H9 (cell line): ENCODE measurements at regions not wholly inside any gene's neighbourhood (a gene's known extent, or its start where the extent isn't known, plus 50 kb on each side); places are given as distances from the start of the nearest gene placed in this dataset.

Experiments
- DNase-seq: peaks from one replicate; pipeline ENCODE4 v3.0.0-alpha.2; 2017
- H2AFZ ChIP-seq: one replicate; pipeline ENCODE4 v1.6.1; 2013; ENCODE audit warnings: mild to moderate bottlenecking, low read length, control low read depth, moderate library complexity
- H2AK5ac ChIP-seq: 2 replicates; pipeline ENCODE4 v1.6.1; 2013; ENCODE audit warnings: low read length, control low read depth, mixed read lengths; ENCODE audit not compliant: insufficient read length
- H2BK120ac ChIP-seq: one replicate; pipeline ENCODE4 v1.6.1; 2013; ENCODE audit warnings: low read depth, mild to moderate bottlenecking, low read length, control low read depth, inconsistent platforms; ENCODE audit not compliant: poor library complexity, severe bottlenecking
- H2BK12ac ChIP-seq: 2 replicates; pipeline ENCODE4 v1.6.1; 2013; ENCODE audit warnings: low read length, control low read depth, mixed read lengths, low read depth; ENCODE audit not compliant: insufficient read length
- H2BK15ac ChIP-seq: 2 replicates; pipeline ENCODE4 v1.6.1; 2013; ENCODE audit warnings: low read depth, low read length, control low read depth
- H2BK20ac ChIP-seq: one replicate; pipeline ENCODE4 v1.6.1; 2013; ENCODE audit warnings: low read depth, mild to moderate bottlenecking, low read length, control low read depth, inconsistent platforms; ENCODE audit not compliant: poor library complexity, severe bottlenecking
- H2BK5ac ChIP-seq: 2 replicates; pipeline ENCODE4 v1.6.1; 2013; ENCODE audit warnings: low read length, control low read depth, mixed read lengths; ENCODE audit not compliant: insufficient read length
- H3K14ac ChIP-seq: 2 replicates; pipeline ENCODE4 v1.6.1; 2013; ENCODE audit warnings: low read length, control low read depth; ENCODE audit not compliant: insufficient read depth
- H3K18ac ChIP-seq: 2 replicates; pipeline ENCODE4 v1.6.1; 2013; ENCODE audit warnings: low read depth, mild to moderate bottlenecking, mixed read lengths, low read length, control low read depth; ENCODE audit not compliant: insufficient read length
- H3K23ac ChIP-seq: 2 replicates; pipeline ENCODE4 v1.6.1; 2013; ENCODE audit warnings: low read length, control low read depth, mixed read lengths, low read depth; ENCODE audit not compliant: insufficient read length
- H3K23me2 ChIP-seq: 2 replicates; pipeline ENCODE4 v1.6.1; 2013; ENCODE audit warnings: low read depth, mild to moderate bottlenecking, mixed read lengths, low read length, control low read depth; ENCODE audit not compliant: insufficient read length, poor library complexity, severe bottlenecking
- H3K27ac ChIP-seq: 2 replicates; pipeline ENCODE4 v1.5.1; 2013; ENCODE audit warnings: low read length, control low read depth, mixed read lengths, low read depth; ENCODE audit not compliant: insufficient read length
- H3K27me3 ChIP-seq: 2 replicates; pipeline ENCODE4 v1.6.1; 2013; ENCODE audit warnings: low read length, control low read depth, inconsistent platforms; ENCODE audit not compliant: insufficient read depth
- H3K4ac ChIP-seq: 2 replicates; pipeline ENCODE4 v1.6.1; 2013; ENCODE audit warnings: low read depth, mild to moderate bottlenecking, control low read depth, inconsistent platforms, low read length, moderate library complexity
- H3K4me1 ChIP-seq: 2 replicates; pipeline ENCODE4 v1.6.1; 2013; ENCODE audit warnings: low read length, control low read depth, inconsistent platforms; ENCODE audit not compliant: insufficient read depth
- H3K4me2 ChIP-seq: 2 replicates; pipeline ENCODE4 v1.6.1; 2013; ENCODE audit warnings: low read length, control low read depth, mixed read lengths; ENCODE audit not compliant: insufficient read length, insufficient read depth
- H3K56ac ChIP-seq: 2 replicates; pipeline ENCODE4 v1.6.1; 2013; ENCODE audit warnings: low read depth, mild to moderate bottlenecking, mixed read lengths, low read length, control low read depth; ENCODE audit not compliant: insufficient read length
- H3K79me1 ChIP-seq: 2 replicates; pipeline ENCODE4 v1.6.1; 2013; ENCODE audit warnings: low read depth, mild to moderate bottlenecking, moderate library complexity, low read length, control low read depth, inconsistent platforms; ENCODE audit not compliant: insufficient read depth, poor library complexity, severe bottlenecking
- H3K79me2 ChIP-seq: 2 replicates; pipeline ENCODE4 v1.6.1; 2013; ENCODE audit warnings: low read length, control low read depth, inconsistent platforms; ENCODE audit not compliant: insufficient read depth
- H3K9ac ChIP-seq: 2 replicates; pipeline ENCODE4 v1.6.1; 2013; ENCODE audit warnings: low read length, control low read depth, mixed read lengths; ENCODE audit not compliant: insufficient read length; ENCODE audit errors: extremely low read depth
- H3K9me3 ChIP-seq: one replicate; pipeline ENCODE4 v1.6.1; 2013; ENCODE audit warnings: low read depth, low read length, inconsistent platforms; ENCODE audit not compliant: control insufficient read depth
- H3T11ph ChIP-seq: one replicate; pipeline ENCODE4 v1.6.1; 2013; ENCODE audit warnings: mild to moderate bottlenecking, low read length, control low read depth, inconsistent platforms
- H4K20me1 ChIP-seq: one replicate; pipeline ENCODE4 v1.6.1; 2013; ENCODE audit not compliant: control insufficient read depth, insufficient read length, insufficient read depth
- H4K5ac ChIP-seq: 2 replicates; pipeline ENCODE4 v1.6.1; 2013; ENCODE audit warnings: low read depth, mild to moderate bottlenecking, mixed read lengths, low read length, control low read depth; ENCODE audit not compliant: insufficient read length
- H4K8ac ChIP-seq: replicated peaks from 2 replicates; pipeline ENCODE4 v1.6.1; 2013; ENCODE audit warnings: low read length, control low read depth, mixed read lengths, low read depth; ENCODE audit not compliant: insufficient read length
- H4K91ac ChIP-seq: 2 replicates; pipeline ENCODE4 v1.6.1; 2013; ENCODE audit warnings: low read depth, mild to moderate bottlenecking, moderate library complexity, mixed read lengths, low read length, control low read depth; ENCODE audit not compliant: insufficient read length
- H3K27ac Mint-ChIP-seq, 3 experiments: 2 replicates in 2 of 3; 3 replicates in 1 of 3; pipeline ENCODE4 v1.8.0; 2020 to 2021; ENCODE audit warnings: mixed read lengths in 3 of 3, mild to moderate bottlenecking in 1 of 3, moderate library complexity in 1 of 3
- H3K27me3 Mint-ChIP-seq: 2 replicates; pipeline ENCODE4 v1.8.0; 2021; ENCODE audit warnings: low read depth, mild to moderate bottlenecking, moderate library complexity, mixed read lengths
- H3K36me3 Mint-ChIP-seq, 3 experiments: 2 replicates in 2 of 3; 3 replicates in 1 of 3; pipeline ENCODE4 v1.8.0; 2020 to 2021; ENCODE audit warnings: low read depth in 3 of 3, mixed read lengths in 3 of 3; ENCODE audit not compliant: insufficient read depth in 1 of 3
- H3K4me1 Mint-ChIP-seq, 2 experiments: 2 replicates each; pipeline ENCODE4 v1.8.0; 2020; ENCODE audit warnings: mixed read lengths in 2 of 2
- H3K4me3 Mint-ChIP-seq, 2 experiments: 2 replicates in 1 of 2; 3 replicates in 1 of 2; pipeline ENCODE4 v1.8.0; 2020 to 2021; ENCODE audit warnings: mild to moderate bottlenecking in 2 of 2, mixed read lengths in 2 of 2, moderate library complexity in 1 of 2
- H3K9me3 Mint-ChIP-seq, 2 experiments: 2 replicates in 1 of 2; 3 replicates in 1 of 2; pipeline ENCODE4 v1.8.0; 2020; ENCODE audit warnings: mild to moderate bottlenecking in 2 of 2, mixed read lengths in 2 of 2, moderate library complexity in 1 of 2
- CTCF ChIP-seq: fragments of 200-600 bp; sonication (generic); conservative IDR thresholded peaks from 3 replicates; pipeline ENCODE4 v1.8.0; 2021; ENCODE audit warnings: antibody characterized with exemption, mild to moderate bottlenecking
- WGBS: extraction: QIAGEN DNeasy Blood & Tissue Kit; methylation state at CpG from one replicate; pipeline ENCODE4 v1.1.7; 2013; ENCODE audit warnings: missing lambda C conversion rate, low lambda C conversion rate, mixed read lengths; ENCODE audit not compliant: insufficient read length; ENCODE audit errors: extremely low coverage; 5-methylcytosine and 5-hydroxymethylcytosine counted together

- Histone ChIP-seq H4K20me1 (no peaks in the 10 kb centered on the region), H2BK20ac (no peak overlapping the region), H3K27ac (no peak overlapping the region), H3K79me1 (no peaks in the 10 kb centered on the region), H2AK5ac (no peak overlapping the region), H3K9ac (no peak overlapping the region), H3K23me2 (no peaks in the 10 kb centered on the region), H3K9me3 (no peaks in the 10 kb centered on the region), H2BK15ac (no peak overlapping the region), H2BK5ac (no peak overlapping the region), H3K27me3 (no peaks in the 10 kb centered on the region), H3K79me2 (no peaks in the 10 kb centered on the region), H3K18ac (no peak overlapping the region), H3K23ac (no peak overlapping the region), H2BK12ac (no peak overlapping the region), H3K56ac (no peak overlapping the region), H2AFZ (no peak overlapping the region), H3K14ac (no peak overlapping the region), H3K4me1 (peaks cover 3% of the 10 kb centered on the region; the same call in 1 of the 2 replicates), H4K91ac (no peak overlapping the region), H3K4me2 (no peak overlapping the region), H3K4ac (no peak overlapping the region), H4K8ac (no peak overlapping the region), H3T11ph (no peak overlapping the region), H4K5ac (no peak overlapping the region), H2BK120ac (no peak overlapping the region)
- TF ChIP-seq CTCF, result no peak
- H3K27ac Mint-ChIP-seq, result no peak overlapping the region
- 0 out of 5 replicates have a peak, but pooled peaks cover 0 to 2% of the 10 kb centered on the region in 2 experiments for H3K9me3 Mint-ChIP-seq
- H3K4me3 Mint-ChIP-seq, result no peak overlapping the region
- H3K27me3 Mint-ChIP-seq, result peaks cover 1% of the 10 kb centered on the region
- no peaks in the 10 kb centered on the region for H3K36me3 Mint-ChIP-seq
- DNase-seq, result no peak
- WGBS, result no CpG with 5 or more reads among the region's 4 CpGs
- H3K4me1 Mint-ChIP-seq, result peaks cover 8% of the 10 kb centered on the region in 2 experiments; a peak in 3 of 4 replicates
Observed at GRCh38 chr5:169531631-169532030, 51.9 kb upstream of the SPDL1 start.
